CD4-positive, alpha-beta T cell (primary cell): ENCODE measurements at regions not wholly inside any gene's neighbourhood (a gene's known extent, or its start where the extent isn't known, plus 50 kb on each side); places are given as distances from the start of the nearest gene placed in this dataset.

Experiments used
- ATAC-seq: fragments of 200-7000 bp; cut with Tn5 transposase; one replicate; pipeline ENCODE4 v1.10.0; 2022; ENCODE audit warnings: mild to moderate bottlenecking; ENCODE audit not compliant: poor library complexity
- CTCF ChIA-PET: fragments of 350-600 bp; sonication (Branson Sonifier 250); formaldehyde crosslinking; loops from one replicate; lab custom pipeline; 2021; ENCODE audit warnings: antibody characterized with exemption, inconsistent platforms; lab: Charles Lee
- POLR2A ChIA-PET: fragments of 350-600 bp; sonication (Branson Sonifier 250); formaldehyde crosslinking; loops from one replicate; lab custom pipeline; 2021; ENCODE audit warnings: antibody characterized with exemption, inconsistent platforms; lab: Charles Lee
- DNase-seq, 14 experiments: peaks; one replicate each; pipeline ENCODE4 v3.0.0-alpha.2; 2013 to 2020; ENCODE audit warnings: mixed read lengths in 2 of 14
- H3K27ac ChIP-seq, 2 donors: one replicate each; pipeline versions ENCODE4 v1.5.1 to v1.7.0; 2013; ENCODE audit warnings: low read length in 2 of 2, low read depth in 1 of 2, mild to moderate bottlenecking in 1 of 2
- H3K27me3 ChIP-seq, 2 experiments: 1 replicate in 1 of 2; 2 replicates in 1 of 2; pipeline versions ENCODE4 v1.6.1 to v1.7.0; 2013; ENCODE audit warnings: low read length in 2 of 2, control low read depth in 1 of 2, mild to moderate bottlenecking in 1 of 2, moderate library complexity in 1 of 2; ENCODE audit not compliant: insufficient read depth in 2 of 2, control insufficient read depth in 1 of 2
- H3K36me3 ChIP-seq: one replicate; pipeline ENCODE4 v1.6.1; 2013; ENCODE audit warnings: low read length, control low read depth; ENCODE audit not compliant: insufficient read depth
- H3K4me1 ChIP-seq: one replicate; pipeline ENCODE4 v1.6.1; 2013; ENCODE audit warnings: low read length, control low read depth; ENCODE audit not compliant: insufficient read depth
- H3K4me3 ChIP-seq: one replicate; pipeline ENCODE4 v1.5.1; 2013; ENCODE audit warnings: mild to moderate bottlenecking, low read length, moderate library complexity
- H3K9me3 ChIP-seq, 2 experiments: 1 replicate in 1 of 2; 2 replicates in 1 of 2; pipeline versions ENCODE4 v1.6.1 to v1.7.0; 2013; ENCODE audit warnings: low read length in 2 of 2, mild to moderate bottlenecking in 2 of 2, control low read depth in 1 of 2, moderate library complexity in 1 of 2; ENCODE audit not compliant: control insufficient read depth in 1 of 2, insufficient read depth in 1 of 2
- H3K27ac Mint-ChIP-seq: one replicate; pipeline ENCODE4 v1.8.0; 2020; ENCODE audit warnings: mixed read lengths
- H3K27me3 Mint-ChIP-seq: one replicate; pipeline ENCODE4 v1.8.0; 2021; ENCODE audit warnings: mixed read lengths
- H3K36me3 Mint-ChIP-seq: one replicate; pipeline ENCODE4 v1.8.0; 2021; ENCODE audit warnings: low read depth, mixed read lengths
- H3K4me1 Mint-ChIP-seq: one replicate; pipeline ENCODE4 v1.8.0; 2021; ENCODE audit warnings: low read depth, mixed read lengths
- H3K4me3 Mint-ChIP-seq: one replicate; pipeline ENCODE4 v1.8.0; 2020; ENCODE audit warnings: mild to moderate bottlenecking, mixed read lengths
- H3K9me3 Mint-ChIP-seq: one replicate; pipeline ENCODE4 v1.8.0; 2020; ENCODE audit warnings: mixed read lengths
- intact Hi-C, 2 experiments: fragments of 100-400 bp; cut with DNase I in 1 of 2; cut with micrococcal nuclease in 1 of 2; formaldehyde crosslinking; loops; one replicate each; pipeline versions ENCODE4 v1.15.1 to v1.9.0; 2023 to 2025; cut with DNase I, micrococcal nuclease
- TF ChIP-seq, protein P1 (sequence below): fragments of 200-600 bp; IDR thresholded peaks from one replicate; pipeline ENCODE4 v1.8.0; 2022; ENCODE audit warnings: antibody characterized with exemption, mild to moderate bottlenecking

GRCh38 chr1:115501476-115501875 is 140.3 kb upstream of the VANGL1 start:
- Mint-ChIP-seq H3K27me3 (no peaks in the 10 kb centered on the region), H3K9me3 (no peaks in the 10 kb centered on the region), H3K4me3 (no peak overlapping the region), H3K4me1 (no peaks in the 10 kb centered on the region), H3K36me3 (no peaks in the 10 kb centered on the region), H3K27ac (no peak overlapping the region)
- DNase-seq (no peak), ATAC-seq (no peak)
- Histone ChIP-seq H3K27ac (no peak overlapping the region), H3K27me3 (peaks cover under 1 to 3% of the 10 kb centered on the region in 2 experiments), H3K9me3 (peaks cover 0 to 6% of the 10 kb centered on the region in 2 experiments), H3K4me1 (no peaks in the 10 kb centered on the region), H3K4me3 (no peak overlapping the region), H3K36me3 (no peaks in the 10 kb centered on the region)
- ChIA-PET POLR2A (no interaction called here), CTCF (no interaction called here)
- TF ChIP-seq, protein P1, sequence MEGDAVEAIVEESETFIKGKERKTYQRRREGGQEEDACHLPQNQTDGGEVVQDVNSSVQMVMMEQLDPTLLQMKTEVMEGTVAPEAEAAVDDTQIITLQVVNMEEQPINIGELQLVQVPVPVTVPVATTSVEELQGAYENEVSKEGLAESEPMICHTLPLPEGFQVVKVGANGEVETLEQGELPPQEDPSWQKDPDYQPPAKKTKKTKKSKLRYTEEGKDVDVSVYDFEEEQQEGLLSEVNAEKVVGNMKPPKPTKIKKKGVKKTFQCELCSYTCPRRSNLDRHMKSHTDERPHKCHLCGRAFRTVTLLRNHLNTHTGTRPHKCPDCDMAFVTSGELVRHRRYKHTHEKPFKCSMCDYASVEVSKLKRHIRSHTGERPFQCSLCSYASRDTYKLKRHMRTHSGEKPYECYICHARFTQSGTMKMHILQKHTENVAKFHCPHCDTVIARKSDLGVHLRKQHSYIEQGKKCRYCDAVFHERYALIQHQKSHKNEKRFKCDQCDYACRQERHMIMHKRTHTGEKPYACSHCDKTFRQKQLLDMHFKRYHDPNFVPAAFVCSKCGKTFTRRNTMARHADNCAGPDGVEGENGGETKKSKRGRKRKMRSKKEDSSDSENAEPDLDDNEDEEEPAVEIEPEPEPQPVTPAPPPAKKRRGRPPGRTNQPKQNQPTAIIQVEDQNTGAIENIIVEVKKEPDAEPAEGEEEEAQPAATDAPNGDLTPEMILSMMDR = no peak
- intact Hi-C loops = no loop called here

- H3K4me3 ChIP-seq = no peak overlapping the region
- DNase-seq (no peak), ATAC-seq (no peak)
- Mint-ChIP-seq H3K27ac (no peak overlapping the region), H3K9me3 (no peaks in the 10 kb centered on the region), H3K36me3 (no peaks in the 10 kb centered on the region), H3K27me3 (no peaks in the 10 kb centered on the region), H3K4me3 (no peak overlapping the region), H3K4me1 (no peaks in the 10 kb centered on the region)
- no peaks in the 10 kb centered on the region for H3K27me3 ChIP-seq
- no peak overlapping the region for H3K27ac ChIP-seq
- H3K36me3 ChIP-seq = no peaks in the 10 kb centered on the region
- intact Hi-C loops = no loop called here
- H3K9me3 ChIP-seq = peaks cover 0 to 6% of the 10 kb centered on the region in 2 experiments
- TF ChIP-seq, protein P1 = no peak
- no peaks in the 10 kb centered on the region for H3K4me1 ChIP-seq
- CTCF ChIA-PET = no interaction called here
- POLR2A ChIA-PET = no interaction called here
Observed at GRCh38 chr1:115499253-115499652, 142.5 kb upstream of the VANGL1 start.

DNA sequence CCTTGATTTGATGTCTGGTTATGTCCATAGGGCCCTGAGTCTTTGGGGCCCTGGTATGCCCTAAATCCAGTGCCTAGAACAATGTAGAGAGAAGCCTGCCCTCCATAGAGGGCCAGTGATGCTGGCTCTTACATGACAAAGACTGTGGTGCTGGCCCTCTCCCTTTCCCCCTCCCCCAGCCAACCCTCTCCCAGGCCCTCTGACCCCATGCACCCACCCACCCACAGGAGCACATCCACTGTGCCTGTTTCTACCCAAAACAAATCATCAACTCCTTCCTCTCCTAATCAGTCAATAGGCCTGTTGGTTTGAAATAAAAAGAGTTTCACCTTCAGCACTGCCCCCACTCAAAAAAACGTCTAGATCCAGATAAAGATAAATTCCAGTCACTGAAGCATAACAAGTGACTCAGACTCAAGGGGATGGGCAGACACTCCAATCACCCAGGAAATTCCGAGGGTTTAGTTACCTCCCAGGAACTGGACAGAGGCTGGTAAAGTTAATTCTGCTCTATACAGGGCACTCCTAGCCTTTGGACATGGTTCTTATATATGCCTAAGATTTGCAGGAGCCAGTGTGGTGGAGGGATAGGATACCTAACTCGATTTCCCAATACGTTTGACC is 144.8 kb upstream of the VANGL1 start:
- Mint-ChIP-seq H3K27ac (no peak overlapping the region), H3K9me3 (no peaks in the 10 kb centered on the region), H3K27me3 (no peaks in the 10 kb centered on the region), H3K36me3 (no peaks in the 10 kb centered on the region), H3K4me1 (no peaks in the 10 kb centered on the region), H3K4me3 (no peak overlapping the region)
- H3K27me3 ChIP-seq = no peaks in the 10 kb centered on the region
- TF ChIP-seq, protein P1 = no peak
- no peak for ATAC-seq
- DNase-seq = no peak
- no peaks in the 10 kb centered on the region for H3K4me1 ChIP-seq
- H3K9me3 ChIP-seq = no peaks in the 10 kb centered on the region
- ChIA-PET CTCF (no interaction called here), POLR2A (no interaction called here)
- intact Hi-C loops = no loop called here
- H3K27ac ChIP-seq = no peak overlapping the region
- H3K36me3 ChIP-seq = no peaks in the 10 kb centered on the region
- H3K4me3 ChIP-seq = no peak overlapping the region
